GM18873 (cell line): ENCODE measurements at regions not wholly inside any gene's neighbourhood (a gene's known extent, or its start where the extent isn't known, plus 50 kb on each side); places are given as distances from the start of the nearest gene placed in this dataset.
A peak's percentile ranks its signal among the peaks of the same experiment; 100 is the strongest.
"Not testable (repeated sequence)": the region's sequence is repeated elsewhere in the genome, so short reads cannot be mapped to it uniquely, and the experiment has no call there.

Source experiments
- ATAC-seq: cut with Tn5 transposase; IDR thresholded peaks from one replicate; pipeline ENCODE4 v1.9.1; 2021; ENCODE audit warnings: mild to moderate bottlenecking, moderate library complexity, moderate number of reproducible peaks; ENCODE audit not compliant: unreplicated experiment, low FRiP score

DNA sequence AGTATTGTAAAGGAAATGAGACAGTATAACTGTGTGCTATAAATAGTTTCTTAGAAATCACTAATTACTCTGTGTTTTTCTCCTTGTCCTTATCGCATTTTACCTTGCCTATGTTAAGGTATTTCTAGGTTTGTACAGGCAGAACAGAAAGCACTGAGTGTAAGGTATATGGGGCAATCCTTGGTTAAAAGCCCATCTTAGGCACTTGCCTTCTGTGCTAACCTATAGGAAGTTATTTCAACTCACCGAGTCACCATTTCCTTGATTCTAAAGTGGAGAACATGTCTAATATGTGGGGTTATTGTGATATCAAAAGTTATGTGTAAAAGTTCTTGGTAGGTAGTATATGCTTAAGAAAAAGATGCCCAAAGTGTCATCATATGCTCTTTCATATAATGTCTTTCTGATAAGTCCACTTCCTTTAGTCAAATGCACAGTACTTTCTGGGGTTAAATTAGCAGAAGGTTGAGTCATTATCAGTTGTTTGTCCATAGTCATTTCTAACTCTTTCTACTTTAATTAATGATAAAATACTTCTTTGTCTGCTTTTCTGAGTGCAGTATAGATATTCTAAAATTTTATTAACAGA is 276.4 kb downstream of the UTRN start:
- ATAC-seq = no peak

DNA sequence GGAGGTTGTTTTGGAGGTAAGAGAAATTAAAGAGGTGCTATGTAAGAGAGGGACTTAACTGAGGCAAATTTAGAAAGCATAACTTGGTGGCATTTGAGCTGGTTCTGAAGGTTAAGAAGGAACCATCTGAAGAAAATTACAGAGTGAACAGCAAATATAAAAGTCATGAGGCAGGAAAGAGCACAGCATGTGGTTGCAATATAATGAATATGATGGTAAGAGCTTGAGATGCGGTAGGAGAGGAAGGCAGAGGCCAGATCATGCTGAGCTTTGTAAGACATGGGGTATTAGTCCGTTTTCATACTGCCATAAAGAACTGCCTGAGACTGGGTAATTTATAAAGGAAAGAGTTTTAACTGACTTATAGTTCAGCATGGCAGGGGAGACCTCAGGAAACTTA is 279.1 kb downstream of the UTRN start:
- ATAC-seq = no peak

DNA sequence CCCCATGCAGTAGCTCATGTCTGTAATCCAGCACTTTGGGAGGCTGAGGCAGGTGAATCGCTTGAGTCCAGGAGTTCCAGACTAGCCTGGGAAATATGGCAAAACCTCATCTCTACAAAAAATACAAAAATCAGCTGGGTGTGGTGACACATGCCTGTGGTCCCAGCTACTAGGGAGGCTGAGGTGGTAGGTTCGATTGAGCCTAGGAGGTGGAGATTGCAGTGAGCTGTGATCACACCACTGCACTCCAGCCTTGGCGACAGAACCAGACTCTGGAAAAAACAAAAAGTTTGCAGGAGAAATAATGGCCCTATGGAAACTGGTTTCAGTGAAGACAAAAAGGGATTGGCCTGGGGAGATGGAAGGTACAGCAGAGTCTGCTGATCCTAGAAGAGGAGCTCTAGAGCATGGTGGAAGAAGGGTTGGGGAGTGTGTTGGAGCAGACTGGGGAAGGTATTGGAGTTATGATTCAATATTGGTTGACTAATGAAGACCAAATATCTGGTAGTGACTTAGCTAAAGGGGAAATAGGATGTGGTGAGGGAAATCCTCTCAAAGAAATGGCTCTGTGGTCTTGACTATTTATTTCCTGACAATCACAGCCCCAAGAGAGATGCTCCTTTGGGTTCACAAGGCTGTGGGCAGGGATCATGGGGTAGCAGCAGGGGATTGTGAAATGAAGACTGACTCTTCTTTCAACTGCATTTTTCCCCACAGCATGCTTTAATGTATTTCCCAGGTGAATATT is 281.9 kb downstream of the UTRN start:
- ATAC-seq = no peak

DNA sequence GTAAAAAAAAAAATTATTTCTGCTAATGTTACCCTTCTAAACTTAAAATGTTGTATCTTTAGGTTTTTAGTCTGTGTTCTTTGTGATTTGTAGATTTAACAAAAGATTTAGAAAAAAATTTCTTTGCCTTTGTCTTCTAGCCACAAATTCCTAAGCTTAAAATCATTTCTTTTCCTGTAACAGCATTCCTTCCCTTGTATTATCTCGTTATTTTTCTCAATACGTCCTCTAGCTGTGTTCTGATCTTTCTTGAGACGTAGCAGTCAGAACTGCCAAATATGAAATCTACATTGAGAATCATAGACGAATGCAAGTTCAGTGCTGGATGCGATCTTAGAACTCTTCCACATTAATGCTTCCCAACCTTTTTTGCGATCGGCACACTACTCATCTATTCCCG is 283.1 kb downstream of the UTRN start:
- ATAC-seq = no peak

DNA sequence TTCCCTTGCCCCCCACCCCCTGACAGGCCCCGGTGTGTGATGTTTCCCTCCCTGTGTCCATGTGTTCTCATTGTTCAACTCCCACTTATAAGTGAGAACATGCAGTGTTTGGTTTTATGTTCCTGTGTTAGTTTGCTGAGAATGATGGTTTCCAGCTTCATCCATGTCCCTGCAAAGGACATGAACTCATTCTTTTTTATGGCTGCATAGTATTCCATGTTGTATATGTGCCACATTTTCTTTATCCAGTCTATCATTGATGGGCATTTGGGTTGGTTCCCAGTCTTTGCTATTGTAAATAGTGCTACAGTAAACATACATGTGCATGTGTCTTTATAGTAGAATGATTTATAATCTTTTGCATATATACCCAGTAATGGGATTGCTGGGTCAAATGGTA is 287.4 kb downstream of the UTRN start:
- not testable (repeated sequence) for ATAC-seq

DNA sequence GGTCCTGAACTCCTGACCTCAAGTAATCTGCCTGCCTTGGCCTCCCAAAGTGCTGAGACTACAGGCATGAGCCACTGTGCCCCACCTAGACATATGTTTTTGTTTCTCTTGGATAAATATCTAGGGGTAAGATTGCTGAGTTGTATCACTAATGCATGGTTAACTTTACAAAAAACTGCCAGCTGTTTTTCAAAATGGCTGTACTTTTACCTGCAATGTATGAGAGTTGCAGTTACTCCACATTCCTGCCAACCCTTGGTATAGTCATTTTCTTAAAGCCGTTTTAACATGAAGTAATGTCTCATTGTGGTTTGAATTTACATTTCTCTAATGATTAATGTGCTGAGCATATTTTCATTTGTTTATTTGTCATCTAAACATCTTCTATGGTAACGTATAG is 289.7 kb downstream of the UTRN start:
- ATAC-seq = no peak

DNA sequence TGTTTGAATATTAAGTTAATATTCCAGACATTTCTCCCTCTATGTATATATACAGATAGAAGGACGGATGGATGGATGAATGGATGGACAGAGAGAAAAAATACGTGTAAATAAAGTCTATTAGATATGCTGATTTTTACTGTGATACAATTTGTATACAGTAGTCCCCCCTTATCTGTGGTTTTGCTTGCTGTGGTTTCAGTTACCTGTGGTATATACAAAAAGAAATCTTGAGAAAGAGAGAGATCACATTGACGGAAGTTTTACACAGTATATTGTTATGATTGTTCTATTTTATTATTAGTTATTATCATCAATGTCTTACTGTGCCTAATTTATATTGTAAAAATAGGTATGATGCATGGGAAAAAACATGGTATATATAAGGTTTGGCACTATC is 290.2 kb downstream of the UTRN start:
- no peak for ATAC-seq

DNA sequence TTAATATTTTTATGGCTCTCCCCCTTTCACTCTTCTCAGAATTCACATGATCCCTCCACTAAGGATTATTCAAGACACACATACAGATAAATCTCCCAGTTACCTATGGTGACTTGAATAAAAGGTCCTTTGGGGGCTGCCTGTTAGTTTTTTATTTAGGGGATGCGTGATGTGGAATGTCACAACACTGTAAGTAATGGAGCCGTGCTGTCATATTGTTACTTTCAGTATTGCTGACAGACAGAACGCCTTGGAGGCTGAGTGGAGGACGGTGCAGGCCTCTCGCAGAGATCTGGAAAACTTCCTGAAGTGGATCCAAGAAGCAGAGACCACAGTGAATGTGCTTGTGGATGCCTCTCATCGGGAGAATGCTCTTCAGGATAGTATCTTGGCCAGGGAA is 291.7 kb downstream of the UTRN start:
- no peak for ATAC-seq

DNA sequence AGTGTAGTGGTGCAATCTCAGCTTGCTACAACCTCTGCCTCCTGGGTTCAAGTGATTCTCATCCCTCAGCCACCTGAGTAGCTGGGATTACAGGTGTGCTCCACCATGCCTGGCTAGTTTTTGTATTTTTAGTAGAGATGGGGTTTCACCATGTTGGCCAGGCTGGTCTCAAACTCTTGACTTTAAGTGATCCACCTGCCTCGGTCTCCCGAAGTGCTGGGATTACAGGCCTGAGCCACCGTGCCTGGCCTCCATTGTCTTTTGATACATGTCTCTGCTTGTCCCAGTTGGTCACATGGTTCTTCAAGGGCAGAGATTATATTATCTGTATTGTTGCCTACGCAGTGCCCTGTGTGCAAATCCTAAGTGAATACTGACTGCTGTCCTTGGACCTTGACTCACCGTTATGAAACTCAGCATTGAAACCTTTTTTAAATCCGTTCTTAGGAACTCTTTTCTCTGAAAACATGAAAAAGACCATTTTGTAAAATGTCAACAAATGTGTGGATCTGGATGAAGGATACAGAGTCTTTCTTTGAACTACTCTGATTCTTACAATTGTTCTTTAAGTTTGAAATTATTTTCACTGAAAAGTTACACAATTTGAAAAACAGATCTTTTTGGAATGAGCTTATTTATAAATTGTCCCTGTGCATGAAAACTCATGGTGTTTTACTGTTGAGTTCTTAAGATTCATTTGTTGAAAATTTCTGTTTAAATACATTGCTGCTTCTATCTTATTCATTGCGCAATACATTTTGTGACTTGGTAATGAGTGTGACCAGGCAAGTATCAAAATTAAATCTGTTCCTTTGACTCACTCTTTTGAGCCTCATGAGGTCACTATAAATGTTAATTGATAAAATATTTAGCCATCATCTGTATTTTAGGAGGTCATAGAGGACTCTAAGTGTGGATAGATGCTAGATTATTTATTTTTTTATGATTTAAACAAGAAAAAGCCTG is 293.5 kb downstream of the UTRN start:
- no peak for ATAC-seq

DNA sequence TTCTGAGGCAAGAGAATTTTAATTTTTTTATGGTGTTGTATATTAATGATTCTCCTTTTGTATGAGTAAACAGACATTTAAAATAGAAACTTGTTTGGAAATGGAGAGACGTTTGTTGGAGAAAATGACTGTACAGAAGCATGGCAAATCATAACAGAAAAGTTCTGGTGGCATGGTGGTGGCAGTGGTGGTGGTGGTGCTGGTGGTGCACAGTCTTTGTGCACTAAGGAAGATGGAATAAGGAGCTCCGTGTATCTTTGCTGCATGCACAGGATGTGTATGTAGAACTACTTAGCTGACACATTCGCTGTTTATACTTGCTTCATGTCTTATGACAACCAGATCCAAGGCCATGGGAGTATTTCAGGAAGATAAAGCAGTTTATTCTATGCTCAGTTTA is 294.9 kb downstream of the UTRN start:
- no peak for ATAC-seq

DNA sequence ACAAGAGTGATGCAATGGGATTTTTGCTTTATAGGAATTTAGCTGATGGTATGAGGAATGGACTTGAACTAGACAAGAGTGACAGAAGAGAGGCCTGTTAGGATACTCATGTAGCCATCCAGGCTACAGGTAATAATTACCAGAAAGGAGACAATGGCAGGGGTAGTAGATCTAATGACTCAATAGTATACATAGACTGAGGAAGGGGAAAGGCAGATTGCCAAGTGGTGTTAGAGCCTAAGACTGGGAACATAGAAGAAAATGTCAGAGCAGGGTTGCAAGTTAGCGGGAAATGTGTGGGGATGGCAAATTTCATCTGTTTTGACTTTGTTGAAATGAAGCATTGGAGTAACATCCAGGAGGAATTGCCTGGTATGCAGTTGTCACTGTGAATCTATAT is 295.6 kb downstream of the UTRN start:
- no peak for ATAC-seq

DNA sequence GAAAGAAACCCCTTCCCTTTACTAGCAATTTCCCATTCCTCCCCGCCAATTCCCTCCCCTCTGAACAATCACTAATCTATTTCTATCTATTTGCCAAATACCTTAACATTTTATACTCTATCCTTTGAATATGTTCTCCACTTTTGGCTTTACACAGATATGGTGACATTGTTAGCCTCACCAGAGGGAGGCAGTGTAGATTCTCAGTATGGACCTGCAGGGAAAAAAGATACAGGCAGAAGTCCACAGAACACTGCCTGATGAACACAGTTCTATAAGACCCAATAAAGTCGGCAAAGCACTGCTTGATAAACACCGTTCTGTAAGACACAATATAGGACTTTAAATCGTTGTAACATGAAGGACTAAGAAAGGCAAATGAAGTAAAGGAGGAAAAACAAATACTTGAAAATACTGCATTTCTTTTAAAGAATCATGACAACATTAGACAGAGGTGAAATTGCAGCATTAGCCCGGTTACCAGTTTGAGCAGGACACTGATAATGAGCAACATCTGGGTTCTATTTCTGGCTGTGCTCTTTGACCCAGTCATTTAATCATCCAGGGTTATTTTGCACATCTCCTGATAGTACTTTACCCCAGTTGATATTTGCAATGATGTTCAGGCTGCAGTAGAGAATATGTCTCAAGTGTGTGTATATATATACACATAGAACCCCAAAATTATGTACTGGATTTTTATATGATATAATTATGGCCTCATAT is 296.8 kb downstream of the UTRN start:
- no peak for ATAC-seq

DNA sequence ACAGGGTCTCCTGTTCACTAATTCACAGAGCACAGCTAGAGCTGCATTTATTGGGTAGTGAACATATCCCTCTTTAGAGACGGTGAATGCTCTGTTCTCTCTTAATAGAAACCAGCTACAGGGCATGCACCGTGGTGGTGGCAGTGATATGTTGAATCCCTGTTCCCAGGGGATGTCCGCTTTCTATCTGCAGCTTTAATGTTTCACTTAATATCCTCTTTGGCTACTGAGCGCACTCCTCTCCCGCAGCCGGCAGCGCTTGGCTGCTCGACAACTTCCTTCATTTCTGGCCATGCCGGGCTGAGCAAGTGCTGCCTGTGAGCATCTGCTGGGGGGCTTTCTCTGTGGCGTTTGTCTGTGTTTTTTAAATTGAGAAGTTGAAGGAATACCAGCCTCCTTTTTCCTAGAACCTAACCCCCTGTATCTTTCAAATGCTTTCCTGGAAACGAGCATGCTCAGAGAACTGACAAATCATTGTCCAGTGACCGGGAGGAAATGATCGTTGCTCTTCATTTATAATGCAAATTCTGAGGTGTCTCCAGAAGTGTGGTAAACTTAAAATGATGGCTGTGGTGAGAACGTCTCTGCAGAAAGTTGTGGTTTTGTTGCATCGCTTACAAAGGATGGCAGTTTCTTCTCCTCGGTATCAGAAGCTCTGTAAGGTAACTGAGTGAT is 297.9 kb downstream of the UTRN start:
- peak; percentile 96 for ATAC-seq

DNA sequence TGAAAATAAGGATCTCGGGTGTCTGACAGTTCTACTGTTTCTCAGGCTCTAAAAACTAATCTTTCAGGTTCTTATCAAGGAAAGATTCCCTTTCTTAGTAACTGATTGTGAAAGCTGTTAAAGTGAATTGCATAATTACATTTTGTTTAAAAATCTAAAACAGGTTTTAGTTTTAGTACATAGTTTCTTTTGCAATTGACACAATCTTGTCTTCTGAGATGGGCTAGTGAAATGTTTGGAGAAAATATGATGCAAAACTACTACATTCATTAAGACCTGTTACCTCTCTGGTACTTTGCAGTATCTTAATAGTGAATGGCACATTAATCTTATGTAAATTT is 298.4 kb downstream of the UTRN start:
- no peak for ATAC-seq

DNA sequence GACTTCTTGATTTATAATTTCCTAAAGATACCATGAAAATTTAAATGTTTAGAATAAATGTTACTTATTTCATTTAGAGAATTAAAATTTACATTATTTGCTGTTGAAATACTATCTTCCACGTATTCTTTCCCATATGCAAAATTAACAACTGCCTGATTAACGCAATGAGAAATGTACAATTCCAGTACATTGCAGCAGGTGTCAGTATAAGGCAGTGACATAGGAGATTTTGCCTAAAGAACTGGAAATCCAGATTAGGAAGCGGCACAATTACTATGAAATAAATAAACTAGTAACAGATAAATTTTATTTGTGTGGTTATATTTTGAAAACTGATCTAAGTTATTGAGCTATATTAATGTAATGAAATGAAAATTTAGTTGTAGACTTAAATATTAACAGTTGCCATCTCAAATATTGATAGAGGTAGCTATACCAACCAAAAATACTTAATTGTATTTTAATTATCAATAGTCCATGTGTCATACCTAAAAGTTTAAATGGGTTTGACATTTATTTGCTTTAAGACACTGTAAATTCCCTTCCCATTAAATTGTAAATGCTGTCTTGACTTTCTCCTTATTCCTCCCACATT is 300.2 kb downstream of the UTRN start:
- ATAC-seq = no peak

DNA sequence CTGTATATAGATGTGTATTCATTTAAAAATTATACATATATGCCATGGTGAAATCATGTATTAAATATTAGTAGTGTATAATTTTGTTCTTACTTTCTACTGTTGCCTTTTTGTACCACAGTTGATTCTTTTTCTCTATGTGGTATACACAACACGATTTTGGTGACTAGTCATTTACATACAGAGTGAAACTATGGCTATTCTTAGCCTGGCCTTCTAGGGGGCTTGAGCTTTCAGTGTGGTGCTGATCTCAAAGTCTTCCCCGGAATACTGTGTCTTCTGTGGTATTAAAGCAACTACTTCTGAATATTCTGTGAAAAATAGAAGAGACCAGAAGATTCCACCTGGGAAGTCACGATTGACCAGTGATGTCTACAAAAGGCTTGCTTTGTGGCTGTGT is 301.9 kb downstream of the UTRN start:
- no peak for ATAC-seq

DNA sequence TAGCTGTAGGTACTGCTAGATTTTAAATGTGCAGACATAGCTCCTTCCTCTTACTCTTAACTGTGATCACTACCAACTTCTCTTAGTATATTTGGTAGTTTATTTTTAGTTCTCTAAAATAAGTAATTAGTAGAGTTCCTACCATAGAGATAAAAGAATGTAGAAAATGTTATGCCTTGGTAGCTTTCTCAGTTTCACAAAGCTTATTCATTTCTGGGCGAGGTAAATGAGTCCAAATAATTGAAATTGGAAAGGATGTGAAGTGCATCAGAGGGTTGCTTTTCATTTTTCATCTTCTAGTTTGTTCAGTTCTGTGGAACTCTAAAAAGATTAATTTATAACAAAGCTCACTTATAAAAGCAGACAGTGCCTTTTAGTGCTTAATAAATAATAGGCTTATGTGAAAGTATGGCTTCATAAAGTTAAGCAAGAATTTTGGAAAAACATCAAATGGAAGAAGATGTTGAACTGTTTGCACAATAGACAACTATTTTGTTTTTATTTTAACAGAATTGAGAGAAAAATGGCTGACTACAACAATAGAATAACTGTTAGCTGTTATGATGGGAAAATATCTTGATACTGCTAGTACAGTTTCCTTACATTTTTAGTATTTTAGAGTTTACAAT is 303.7 kb downstream of the UTRN start:
- no peak for ATAC-seq

DNA sequence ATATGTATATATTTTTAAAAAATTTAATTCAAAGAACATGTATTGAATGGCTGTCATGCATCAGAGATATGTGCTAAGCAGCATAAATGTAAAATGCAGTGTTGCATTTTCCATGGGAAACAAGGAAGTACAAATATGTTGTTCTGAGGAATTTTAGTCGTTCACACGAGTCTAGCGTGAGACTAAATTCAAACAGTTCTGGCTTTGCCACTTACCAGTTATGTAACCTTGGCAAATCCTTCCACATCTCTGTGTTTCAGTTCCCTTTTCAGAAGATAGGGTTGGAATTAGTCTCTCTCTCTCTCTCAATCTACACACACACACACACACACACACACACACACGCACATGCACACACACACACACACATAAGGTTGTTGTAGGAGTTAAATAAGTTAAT is 305.4 kb downstream of the UTRN start:
- ATAC-seq = no peak

DNA sequence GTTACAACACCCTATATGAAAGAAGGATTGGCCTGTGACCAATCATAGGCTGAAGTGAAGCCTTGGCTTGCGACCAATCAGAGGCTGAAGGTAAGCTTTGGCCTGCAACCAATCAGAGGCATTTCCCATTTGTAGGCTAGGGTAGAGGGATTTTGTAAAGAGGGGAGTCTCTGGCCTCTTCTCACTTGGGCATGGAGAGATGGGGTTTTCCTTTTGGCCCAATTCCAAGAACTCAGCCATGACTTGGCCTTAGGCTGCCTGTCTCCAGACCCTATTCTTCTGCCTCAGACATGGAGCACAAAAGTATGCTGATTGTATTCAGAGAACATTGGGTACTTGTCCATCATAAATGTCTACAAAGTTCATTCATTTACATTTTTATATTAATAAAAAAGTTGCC is 308.3 kb downstream of the UTRN start:
- ATAC-seq = no peak
